GM08714 (cell line): ENCODE measurements at regions not wholly inside any gene's neighbourhood (a gene's known extent, or its start where the extent isn't known, plus 50 kb on each side); places are given as distances from the start of the nearest gene placed in this dataset.
"Not testable (repeated sequence)": the region's sequence is repeated elsewhere in the genome, so short reads cannot be mapped to it uniquely, and the experiment has no call there.

ENCODE experiments used
- H3K4me3 ChIP-seq: fragments of 200-500 bp; sonication (Bioruptor generic); 2 replicates; pipeline ENCODE4 v1.5.1; 2014; ENCODE audit warnings: mild to moderate bottlenecking, low read length, inconsistent platforms
- ZNF274 ChIP-seq: IDR thresholded peaks from 2 replicates; pipeline ENCODE4 v1.6.1; 2012; ENCODE audit warnings: mild to moderate bottlenecking, low read depth, low read length

- no peak for TF ChIP-seq ZNF274
- H3K4me3 ChIP-seq = no peak overlapping the region
Observed at GRCh38 chr12:41998436-41998835, 146.2 kb downstream of the GXYLT1 start.

GRCh38 chr12:41993283-41993682 is 151.4 kb downstream of the GXYLT1 start:
- TF ChIP-seq ZNF274 = no peak
- no peak overlapping the region for H3K4me3 ChIP-seq

GRCh38 chr12:41992692-41993215 is 151.9 kb downstream of the GXYLT1 start:
- no peak for TF ChIP-seq ZNF274
- H3K4me3 ChIP-seq = no peak overlapping the region

GRCh38 chr12:41992022-41992421 is 152.7 kb downstream of the GXYLT1 start:
- no peak overlapping the region for H3K4me3 ChIP-seq
- TF ChIP-seq ZNF274 = no peak

GRCh38 chr12:41988715-41989114 is 156.0 kb downstream of the GXYLT1 start:
- no peak overlapping the region for H3K4me3 ChIP-seq
- TF ChIP-seq ZNF274 = no peak

- not testable (repeated sequence) for H3K4me3 ChIP-seq
Observed at GRCh38 chr12:41986513-41986912, 158.2 kb downstream of the GXYLT1 start.

- no peak overlapping the region for H3K4me3 ChIP-seq
Observed at GRCh38 chr12:41983856-41984255, 160.8 kb downstream of the GXYLT1 start.

GRCh38 chr12:41983394-41983793 is 161.3 kb downstream of the GXYLT1 start:
- no peak overlapping the region for H3K4me3 ChIP-seq
- TF ChIP-seq ZNF274 = no peak

More at GRCh38 chr12:41983856-41984255, 160.8 kb downstream of the GXYLT1 start:
- no peak for TF ChIP-seq ZNF274

GRCh38 chr12:41981758-41982157 is 162.9 kb downstream of the GXYLT1 start:
- no peak for TF ChIP-seq ZNF274
- no peak overlapping the region for H3K4me3 ChIP-seq

GRCh38 chr12:41981013-41981412 is 163.7 kb downstream of the GXYLT1 start:
- H3K4me3 ChIP-seq = no peak overlapping the region
- TF ChIP-seq ZNF274 = no peak

- TF ChIP-seq ZNF274 = no peak
Observed at GRCh38 chr12:41980390-41980789, 164.3 kb downstream of the GXYLT1 start.

GRCh38 chr12:41979574-41979973 is 165.1 kb downstream of the GXYLT1 start:
- H3K4me3 ChIP-seq = no peak overlapping the region
- TF ChIP-seq ZNF274 = no peak

More at GRCh38 chr12:41980390-41980789, 164.3 kb downstream of the GXYLT1 start:
- no peak overlapping the region for H3K4me3 ChIP-seq

GRCh38 chr12:41972598-41972997 is 172.1 kb downstream of the GXYLT1 start:
- no peak for TF ChIP-seq ZNF274

GRCh38 chr12:41972196-41972595 is 172.5 kb downstream of the GXYLT1 start:
- TF ChIP-seq ZNF274 = no peak
- no peak overlapping the region for H3K4me3 ChIP-seq

More at GRCh38 chr12:41972598-41972997, 172.1 kb downstream of the GXYLT1 start:
- no peak overlapping the region for H3K4me3 ChIP-seq

- no peak for TF ChIP-seq ZNF274
- no peak overlapping the region for H3K4me3 ChIP-seq
Observed at GRCh38 chr12:41970744-41971143, 173.9 kb downstream of the GXYLT1 start.

GRCh38 chr12:41968599-41968998 is 176.1 kb downstream of the GXYLT1 start:
- no peak overlapping the region for H3K4me3 ChIP-seq
- TF ChIP-seq ZNF274 = no peak
